PC-9 (cell line): ENCODE measurements at regions not wholly inside any gene's neighbourhood (a gene's known extent, or its start where the extent isn't known, plus 50 kb on each side); places are given as distances from the start of the nearest gene placed in this dataset.

Experiments used
- CTCF ChIP-seq: fragments of 200-600 bp; sonication (generic); conservative IDR thresholded peaks from 2 replicates; pipeline ENCODE4 v1.6.1; 2017; ENCODE audit warnings: mixed run types, antibody characterized with exemption, mild to moderate bottlenecking, moderate library complexity
- EZH2 ChIP-seq: fragments of 200-600 bp; sonication (generic); IDR thresholded peaks from 2 replicates; pipeline ENCODE4 v1.8.0; 2017; ENCODE audit warnings: antibody characterized with exemption, low read depth

GRCh38 chr1:175841738-175842187, 98.4 kb upstream of the TNR start:
- TF ChIP-seq EZH2: no peak
- no peak for TF ChIP-seq CTCF
